Nephron progenitor cell (in vitro differentiated cells): ENCODE measurements at regions not wholly inside any gene's neighbourhood (a gene's known extent, or its start where the extent isn't known, plus 50 kb on each side); places are given as distances from the start of the nearest gene placed in this dataset.

Experiments
- DNase-seq: peaks from one replicate; pipeline ENCODE4 v3.0.0; 2021
- H3K27ac Mint-ChIP-seq: 2 replicates; pipeline ENCODE4 v1.8.0; 2021; ENCODE audit warnings: mild to moderate bottlenecking, moderate library complexity, mixed read lengths
- H3K27me3 Mint-ChIP-seq: 2 replicates; pipeline ENCODE4 v1.8.0; 2021; ENCODE audit warnings: mild to moderate bottlenecking, low read depth, mixed read lengths; ENCODE audit not compliant: poor library complexity
- H3K36me3 Mint-ChIP-seq: 2 replicates; pipeline ENCODE4 v1.8.0; 2021; ENCODE audit warnings: low read depth, mixed read lengths
- H3K4me1 Mint-ChIP-seq: 2 replicates; pipeline ENCODE4 v1.8.0; 2021; ENCODE audit warnings: mixed read lengths
- H3K4me3 Mint-ChIP-seq: 2 replicates; pipeline ENCODE4 v1.8.0; 2021; ENCODE audit warnings: mild to moderate bottlenecking, moderate library complexity, mixed read lengths
- H3K9me3 Mint-ChIP-seq: 2 replicates; pipeline ENCODE4 v1.8.0; 2021; ENCODE audit warnings: mild to moderate bottlenecking, moderate library complexity, mixed read lengths
- TF ChIP-seq, protein P1 (sequence below): fragments of 200-600 bp; sonication (generic); IDR thresholded peaks from 2 replicates; pipeline ENCODE4 v1.5.0; 2021; ENCODE audit warnings: antibody characterized with exemption

DNA sequence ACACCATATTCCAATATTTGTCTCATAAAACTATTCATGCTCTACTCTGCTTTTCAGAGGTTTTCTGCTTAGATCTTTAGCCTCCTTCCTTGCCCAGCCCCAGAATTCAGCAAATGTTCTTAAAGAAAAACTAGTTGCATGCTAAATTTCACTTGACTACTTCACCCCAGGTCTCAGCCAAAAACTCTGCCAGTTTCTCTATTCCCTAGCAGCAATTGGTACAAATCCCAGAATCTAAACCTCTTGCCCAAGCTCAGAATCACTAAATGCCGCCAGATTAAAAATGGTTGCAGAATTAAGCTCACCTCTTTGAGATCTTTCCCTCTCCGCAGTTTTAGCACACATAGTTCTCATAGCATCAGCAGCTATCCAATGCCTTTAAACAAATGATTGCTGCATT is 331.2 kb upstream of the SMARCA2 start:
- Mint-ChIP-seq H3K4me3 (no peak overlapping the region), H3K27ac (no peak overlapping the region), H3K27me3 (no peaks in the 10 kb centered on the region), H3K36me3 (no peaks in the 10 kb centered on the region), H3K4me1 (no peaks in the 10 kb centered on the region), H3K9me3 (peaks cover 29% of the 10 kb centered on the region)
- TF ChIP-seq, protein P1, sequence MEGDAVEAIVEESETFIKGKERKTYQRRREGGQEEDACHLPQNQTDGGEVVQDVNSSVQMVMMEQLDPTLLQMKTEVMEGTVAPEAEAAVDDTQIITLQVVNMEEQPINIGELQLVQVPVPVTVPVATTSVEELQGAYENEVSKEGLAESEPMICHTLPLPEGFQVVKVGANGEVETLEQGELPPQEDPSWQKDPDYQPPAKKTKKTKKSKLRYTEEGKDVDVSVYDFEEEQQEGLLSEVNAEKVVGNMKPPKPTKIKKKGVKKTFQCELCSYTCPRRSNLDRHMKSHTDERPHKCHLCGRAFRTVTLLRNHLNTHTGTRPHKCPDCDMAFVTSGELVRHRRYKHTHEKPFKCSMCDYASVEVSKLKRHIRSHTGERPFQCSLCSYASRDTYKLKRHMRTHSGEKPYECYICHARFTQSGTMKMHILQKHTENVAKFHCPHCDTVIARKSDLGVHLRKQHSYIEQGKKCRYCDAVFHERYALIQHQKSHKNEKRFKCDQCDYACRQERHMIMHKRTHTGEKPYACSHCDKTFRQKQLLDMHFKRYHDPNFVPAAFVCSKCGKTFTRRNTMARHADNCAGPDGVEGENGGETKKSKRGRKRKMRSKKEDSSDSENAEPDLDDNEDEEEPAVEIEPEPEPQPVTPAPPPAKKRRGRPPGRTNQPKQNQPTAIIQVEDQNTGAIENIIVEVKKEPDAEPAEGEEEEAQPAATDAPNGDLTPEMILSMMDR, result no peak
- DNase-seq, result no peak

DNA sequence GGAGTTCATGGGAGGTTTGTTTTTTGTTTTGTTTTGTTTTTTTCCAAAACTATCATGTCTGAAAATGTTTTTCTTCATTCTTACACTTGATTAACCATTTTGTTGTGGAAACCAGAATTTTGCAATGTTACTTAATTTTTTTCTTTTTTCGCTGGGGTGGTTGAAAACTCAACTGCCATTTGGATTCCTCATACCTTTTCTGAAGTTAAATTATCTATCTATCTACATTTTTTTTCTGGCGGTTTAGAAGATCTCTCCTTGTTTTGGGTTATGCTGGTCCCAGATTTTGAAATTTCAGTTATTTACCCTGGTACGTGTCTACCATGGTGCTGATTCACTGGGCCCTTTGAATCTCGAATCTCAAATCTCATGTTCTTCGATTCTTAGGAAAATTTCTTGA is 316.2 kb upstream of the SMARCA2 start:
- TF ChIP-seq, protein P1, result no peak
- Mint-ChIP-seq H3K4me1 (no peaks in the 10 kb centered on the region), H3K27ac (no peak overlapping the region), H3K4me3 (no peak overlapping the region), H3K36me3 (no peaks in the 10 kb centered on the region), H3K27me3 (peaks cover 3% of the 10 kb centered on the region), H3K9me3 (peaks cover 22% of the 10 kb centered on the region)
- no peak for DNase-seq

DNA sequence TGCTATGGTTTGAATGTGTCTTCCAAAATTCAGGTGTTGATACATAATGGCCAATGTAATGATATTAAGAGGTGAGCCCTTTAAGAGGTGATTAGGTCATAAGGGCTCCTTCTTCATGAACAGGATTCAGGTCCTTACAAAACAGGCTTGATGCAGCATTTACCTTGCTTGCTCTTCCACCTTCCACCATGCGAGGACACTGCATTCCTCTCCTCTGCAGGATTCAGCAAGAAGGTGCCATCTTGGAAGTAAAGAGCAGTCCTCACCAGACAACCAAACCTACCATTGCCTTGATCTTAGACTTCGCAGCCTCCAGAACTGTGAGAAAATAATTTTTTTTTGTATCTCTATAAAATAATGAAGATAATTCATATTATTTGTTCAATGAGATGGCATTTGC is 314.0 kb upstream of the SMARCA2 start:
- DNase-seq, result no peak
- TF ChIP-seq, protein P1, result no peak
- Mint-ChIP-seq H3K27ac (no peak overlapping the region), H3K9me3 (peaks cover 23% of the 10 kb centered on the region), H3K36me3 (no peaks in the 10 kb centered on the region), H3K4me3 (no peak overlapping the region), H3K4me1 (no peaks in the 10 kb centered on the region), H3K27me3 (peaks cover 2% of the 10 kb centered on the region)

DNA sequence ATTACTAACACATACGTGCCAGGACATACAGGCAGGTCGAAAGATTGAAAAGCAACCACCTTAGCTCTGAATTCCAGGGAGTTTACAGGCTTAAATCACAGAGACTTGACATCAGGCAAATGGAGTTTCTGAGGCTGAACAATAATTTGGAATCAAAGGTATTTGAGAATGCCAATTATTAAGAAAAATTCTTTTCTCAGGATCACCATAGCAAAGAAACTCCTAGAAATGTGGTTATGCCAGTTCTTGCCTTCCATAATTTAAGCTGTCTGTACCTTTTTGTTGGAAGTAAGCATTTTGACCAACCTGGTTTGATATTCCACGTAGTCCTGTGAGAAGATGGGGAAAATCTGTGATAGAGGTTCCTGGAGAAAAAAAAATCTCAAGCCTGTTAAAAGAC is 312.4 kb upstream of the SMARCA2 start:
- Mint-ChIP-seq H3K27ac (no peak overlapping the region), H3K36me3 (no peaks in the 10 kb centered on the region), H3K27me3 (no peaks in the 10 kb centered on the region), H3K9me3 (peaks cover 29% of the 10 kb centered on the region), H3K4me1 (peaks cover 6% of the 10 kb centered on the region), H3K4me3 (no peak overlapping the region)
- TF ChIP-seq, protein P1, result no peak
- DNase-seq, result no peak

DNA sequence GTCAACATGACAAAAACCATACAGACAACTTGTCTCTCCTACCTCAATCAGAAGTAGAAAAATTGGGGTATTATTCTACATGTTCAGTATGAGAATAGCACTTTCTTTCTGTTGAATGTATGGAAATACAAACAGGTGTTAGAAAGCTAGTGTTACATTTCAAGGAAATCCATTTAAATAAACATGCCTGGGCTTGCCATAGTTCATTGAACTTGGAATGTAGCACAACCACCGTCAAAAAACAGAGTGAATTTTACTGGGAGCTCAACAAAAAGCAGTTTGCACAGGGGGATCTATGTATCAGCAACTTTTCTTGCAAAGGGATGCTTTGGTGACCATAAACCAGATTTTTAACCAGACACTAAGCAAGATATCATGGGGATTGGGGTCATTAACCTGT is 307.9 kb upstream of the SMARCA2 start:
- no peak for DNase-seq
- no peaks in the 10 kb centered on the region for H3K36me3 Mint-ChIP-seq
- no peak overlapping the region for H3K4me3 Mint-ChIP-seq
- peaks cover 11% of the 10 kb centered on the region for H3K4me1 Mint-ChIP-seq
- peaks cover 19% of the 10 kb centered on the region for H3K9me3 Mint-ChIP-seq
- peaks cover 4% of the 10 kb centered on the region for H3K27me3 Mint-ChIP-seq
- no peak overlapping the region for H3K27ac Mint-ChIP-seq
- TF ChIP-seq, protein P1, result no peak

DNA sequence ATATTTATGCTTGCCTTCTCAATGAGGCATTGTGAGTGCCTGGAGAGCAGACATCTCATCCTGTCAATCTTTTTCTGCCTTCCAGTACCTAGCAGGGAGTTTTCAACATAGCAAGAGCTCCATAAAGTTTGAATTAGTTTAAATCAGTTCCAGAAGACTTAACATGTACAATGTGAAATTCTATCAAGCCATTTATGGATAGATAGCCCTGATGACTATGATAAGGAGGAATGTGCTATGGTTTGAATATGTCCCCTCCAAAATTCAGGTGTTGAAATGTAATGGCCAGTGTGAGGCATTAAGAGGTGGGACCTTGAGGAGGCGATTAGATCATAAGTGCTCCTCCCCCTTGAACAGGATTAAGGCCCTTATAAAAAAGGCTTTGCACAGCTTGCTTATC is 306.9 kb upstream of the SMARCA2 start:
- Mint-ChIP-seq H3K4me1 (peaks cover 11% of the 10 kb centered on the region), H3K36me3 (no peaks in the 10 kb centered on the region), H3K4me3 (no peak overlapping the region), H3K27ac (no peak overlapping the region), H3K27me3 (peaks cover 4% of the 10 kb centered on the region), H3K9me3 (peaks cover 17% of the 10 kb centered on the region)
- TF ChIP-seq, protein P1, result no peak
- no peak for DNase-seq
